ENCODE measurements at regions not wholly inside any gene's neighbourhood (a gene's known extent, or its start where the extent isn't known, plus 50 kb on each side); places are given as distances from the start of the nearest gene placed in this dataset.
"Not testable (repeated sequence)": the region's sequence is repeated elsewhere in the genome, so short reads cannot be mapped to it uniquely, and the experiment has no call there.

- DNase-seq (ENCODE audit: low spot score): no peak
These were observed 56.0 kb upstream of the LRPPRC start for GRCh38 chr2:44051593-44052347.

GRCh38 chr2:44052584-44052983 is 56.8 kb upstream of the LRPPRC start:
- DNase-seq (ENCODE audit: low spot score): no peak

GRCh38 chr2:44053052-44053451 is 57.3 kb upstream of the LRPPRC start:
- DNase-seq (ENCODE audit: low spot score): no peak

GRCh38 chr2:44053456-44053855 is 57.7 kb upstream of the LRPPRC start:
- no peak for DNase-seq (ENCODE audit: low spot score)

GRCh38 chr2:44055229-44055628 is 59.4 kb upstream of the LRPPRC start:
- no peak for DNase-seq (ENCODE audit: low spot score)

GRCh38 chr2:44055664-44056063 is 59.9 kb upstream of the LRPPRC start:
- no peak for DNase-seq (ENCODE audit: low spot score)

GRCh38 chr2:44056947-44057346 is 61.2 kb upstream of the LRPPRC start:
- DNase-seq (ENCODE audit: low spot score): no peak

- DNase-seq (ENCODE audit: low spot score): not testable (repeated sequence)
These were observed 64.5 kb upstream of the LRPPRC start for GRCh38 chr2:44060286-44060685.

GRCh38 chr2:44060990-44061389 is 65.2 kb upstream of the LRPPRC start:
- no peak for DNase-seq (ENCODE audit: low spot score)

- DNase-seq (ENCODE audit: low spot score): no peak
These were observed 65.7 kb upstream of the LRPPRC start for GRCh38 chr2:44061469-44061868.

- DNase-seq (ENCODE audit: low spot score): no peak
These were observed 66.1 kb upstream of the LRPPRC start for GRCh38 chr2:44061876-44062275.

- DNase-seq (ENCODE audit: low spot score): no peak
These were observed 67.2 kb upstream of the LRPPRC start for GRCh38 chr2:44063033-44063432.

GRCh38 chr2:44064281-44064680 is 68.5 kb upstream of the LRPPRC start:
- not testable (repeated sequence) for DNase-seq (ENCODE audit: low spot score)

- DNase-seq (ENCODE audit: low spot score): not testable (repeated sequence)
These were observed 71.4 kb upstream of the LRPPRC start for GRCh38 chr2:44067012-44067790.

- DNase-seq (ENCODE audit: low spot score): not testable (repeated sequence)
These were observed 72.0 kb upstream of the LRPPRC start for GRCh38 chr2:44067791-44068181.

GRCh38 chr2:44071454-44072046 is 75.8 kb upstream of the LRPPRC start:
- DNase-seq (ENCODE audit: low spot score): no peak

- not testable (repeated sequence) for DNase-seq (ENCODE audit: low spot score)
These were observed 77.9 kb upstream of the LRPPRC start for GRCh38 chr2:44073667-44074066.

- not testable (repeated sequence) for DNase-seq (ENCODE audit: low spot score)
These were observed 79.0 kb upstream of the LRPPRC start for GRCh38 chr2:44074795-44075194.

- no peak for DNase-seq (ENCODE audit: low spot score)
These were observed 79.8 kb upstream of the LRPPRC start for GRCh38 chr2:44075541-44075940.

GRCh38 chr2:44077942-44078511 is 82.2 kb upstream of the LRPPRC start:
- no peak for DNase-seq (ENCODE audit: low spot score)

- no peak for DNase-seq (ENCODE audit: low spot score)
These were observed 83.9 kb upstream of the LRPPRC start for GRCh38 chr2:44079686-44080085.

- DNase-seq (ENCODE audit: low spot score): no peak
These were observed 85.6 kb upstream of the PPM1B start for GRCh38 chr2:44083054-44083453.

GRCh38 chr2:44084850-44085249 is 83.8 kb upstream of the PPM1B start:
- DNase-seq (ENCODE audit: low spot score): no peak

Measured in kidney capillary endothelial cell (primary cell).